ENCODE measurements at regions not wholly inside any gene's neighbourhood (a gene's known extent, or its start where the extent isn't known, plus 50 kb on each side); places are given as distances from the start of the nearest gene placed in this dataset.

DNA sequence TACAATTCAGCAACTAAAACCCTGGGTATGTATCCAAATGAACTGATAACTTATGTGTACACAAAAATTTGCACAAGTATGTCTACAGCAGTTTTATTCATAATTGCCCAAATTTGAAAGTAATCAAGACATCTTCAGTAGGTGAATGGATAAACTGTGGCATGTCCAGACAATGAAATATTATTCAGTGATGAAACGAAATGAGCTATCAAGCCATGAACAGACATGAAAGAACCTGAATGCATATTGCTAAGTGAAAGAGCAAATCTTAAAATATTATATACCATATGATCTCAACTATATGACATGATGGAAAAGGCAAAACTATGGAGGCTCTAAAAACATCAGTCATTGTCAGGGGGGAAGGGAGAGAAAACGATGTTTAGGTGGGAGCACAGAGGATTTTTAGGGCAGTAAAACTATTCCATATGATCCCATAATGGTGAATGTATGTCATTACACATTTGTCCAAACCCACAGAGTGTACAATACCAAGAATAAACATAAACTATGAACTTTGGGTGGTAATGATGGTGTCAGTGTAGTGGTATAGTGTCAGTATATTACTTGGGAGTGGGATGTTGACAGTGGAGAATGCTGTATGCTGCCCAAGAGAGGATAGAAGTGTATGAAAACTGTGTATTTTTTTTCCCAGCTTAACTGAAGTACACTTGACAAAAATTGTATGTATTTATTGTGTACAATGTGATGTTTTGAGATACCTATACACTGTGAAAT, 92.8 kb upstream of the PPP2R5A start:
- no peak for DNase-seq

DNA sequence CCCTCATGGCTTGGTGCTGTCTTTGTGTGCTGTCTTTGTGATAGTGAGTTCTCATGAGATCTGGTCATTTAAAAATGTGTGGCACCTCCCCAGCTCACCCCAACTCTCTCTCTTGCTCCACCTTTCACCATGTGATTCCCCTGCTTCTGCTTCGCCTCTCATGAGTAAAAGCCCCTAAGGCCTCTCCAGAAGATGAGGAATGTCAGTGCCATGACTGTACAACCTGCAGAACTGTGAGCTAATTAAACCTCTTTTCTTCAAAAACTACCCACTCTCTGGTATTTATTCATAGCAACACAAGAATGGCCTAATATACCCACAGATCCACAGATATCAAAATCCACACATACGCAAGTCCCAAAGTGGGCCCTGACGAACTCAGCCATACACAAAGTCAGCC, 88.9 kb upstream of the PPP2R5A start:
- no peak for DNase-seq

DNA sequence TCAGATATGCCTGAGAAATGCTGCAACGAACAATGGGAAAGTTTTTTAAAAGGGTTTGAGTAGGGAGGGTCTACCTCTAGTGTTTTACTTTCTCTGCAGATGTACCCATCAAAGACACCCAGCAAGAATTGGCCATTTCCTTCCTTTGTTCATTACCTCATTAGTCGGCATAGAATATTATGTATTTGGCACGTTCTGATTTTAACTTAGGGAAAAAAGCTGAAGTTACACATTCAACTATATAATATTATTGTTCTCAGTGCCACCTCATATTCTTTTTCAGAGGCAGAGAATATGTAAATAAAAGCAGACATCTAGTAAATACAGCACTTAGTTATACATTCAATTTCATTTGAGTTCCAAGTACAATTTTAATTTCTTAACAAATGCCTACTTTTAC, 83.7 kb upstream of the PPP2R5A start:
- DNase-seq = no peak

DNA sequence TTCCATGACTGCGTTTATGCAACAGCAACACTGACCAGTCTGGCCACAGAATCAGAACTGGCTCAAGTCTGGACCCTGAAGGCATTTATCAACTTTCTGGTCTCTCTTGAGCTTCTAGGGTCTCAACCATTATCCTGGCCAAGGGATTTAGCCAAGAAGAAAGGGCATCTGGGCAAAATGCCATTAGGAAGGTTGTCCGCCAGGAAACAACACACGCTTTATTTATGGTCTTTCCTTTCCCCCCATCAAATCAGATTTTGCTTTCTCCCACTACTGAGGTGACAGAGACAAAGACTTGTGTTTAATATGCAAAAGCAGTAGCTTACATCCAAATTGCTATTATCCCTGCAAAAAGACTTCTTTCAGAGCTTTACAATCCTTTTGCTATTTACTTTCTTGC, 81.6 kb upstream of the PPP2R5A start:
- no peak for DNase-seq

DNA sequence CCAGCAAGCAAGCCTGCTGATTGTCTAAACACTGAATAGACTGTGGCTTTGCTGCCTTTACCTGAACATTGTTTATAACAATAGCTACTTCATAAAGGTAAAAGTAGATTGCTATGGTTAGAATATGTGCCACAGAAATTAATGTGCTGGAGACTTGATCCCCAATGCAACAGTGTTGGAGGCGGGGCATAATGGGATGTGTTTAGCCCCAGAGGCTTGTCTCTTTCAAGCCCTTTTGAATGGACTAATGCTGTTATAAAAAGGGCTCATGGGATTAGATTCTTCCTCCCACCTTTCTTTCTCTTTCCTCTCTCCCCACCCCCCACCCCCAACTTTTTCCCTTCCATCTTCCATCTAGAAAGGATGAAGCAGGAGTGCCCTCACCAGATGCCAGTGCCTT, 80.2 kb upstream of the PPP2R5A start:
- DNase-seq = no peak

DNA sequence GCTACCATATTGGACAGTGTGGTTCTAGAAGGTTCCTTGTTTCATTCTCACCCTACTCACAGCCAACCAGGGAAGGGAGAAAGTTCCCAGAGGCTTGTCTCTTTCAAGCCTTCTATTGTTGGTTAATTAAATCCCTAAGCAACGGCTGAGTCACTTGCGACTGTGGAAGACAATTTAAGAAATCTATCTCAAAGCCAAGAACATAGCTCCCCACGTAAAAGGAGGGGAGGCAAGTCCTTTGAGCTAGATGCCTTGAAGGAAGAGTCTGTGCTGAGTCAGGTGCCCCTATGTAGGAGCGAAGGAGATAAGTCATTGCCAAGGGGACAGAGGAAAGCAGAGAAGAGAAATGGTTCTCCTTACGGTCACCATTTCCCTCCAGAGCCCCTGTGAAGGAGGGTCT, 79.4 kb upstream of the PPP2R5A start:
- DNase-seq = no peak

DNA sequence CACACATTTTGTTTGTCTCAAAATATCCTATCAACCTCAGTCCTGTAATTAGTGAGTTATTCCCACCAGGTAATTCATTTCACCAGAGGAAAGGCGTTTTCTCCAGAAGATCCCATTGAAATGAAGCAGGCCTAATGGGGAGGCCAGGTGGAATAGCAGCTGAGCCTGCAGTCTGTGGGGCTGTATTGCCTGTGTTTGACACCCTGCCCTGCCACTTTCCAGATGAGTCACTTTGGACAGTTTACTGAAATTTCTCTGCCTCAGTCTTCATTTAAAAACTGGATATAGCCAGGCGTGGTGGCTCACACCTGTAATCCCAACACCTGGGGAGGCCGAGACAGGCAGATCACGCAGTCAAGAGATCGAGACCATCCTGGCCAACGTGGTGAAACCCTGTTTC, 78.1 kb upstream of the PPP2R5A start:
- no peak for DNase-seq

DNA sequence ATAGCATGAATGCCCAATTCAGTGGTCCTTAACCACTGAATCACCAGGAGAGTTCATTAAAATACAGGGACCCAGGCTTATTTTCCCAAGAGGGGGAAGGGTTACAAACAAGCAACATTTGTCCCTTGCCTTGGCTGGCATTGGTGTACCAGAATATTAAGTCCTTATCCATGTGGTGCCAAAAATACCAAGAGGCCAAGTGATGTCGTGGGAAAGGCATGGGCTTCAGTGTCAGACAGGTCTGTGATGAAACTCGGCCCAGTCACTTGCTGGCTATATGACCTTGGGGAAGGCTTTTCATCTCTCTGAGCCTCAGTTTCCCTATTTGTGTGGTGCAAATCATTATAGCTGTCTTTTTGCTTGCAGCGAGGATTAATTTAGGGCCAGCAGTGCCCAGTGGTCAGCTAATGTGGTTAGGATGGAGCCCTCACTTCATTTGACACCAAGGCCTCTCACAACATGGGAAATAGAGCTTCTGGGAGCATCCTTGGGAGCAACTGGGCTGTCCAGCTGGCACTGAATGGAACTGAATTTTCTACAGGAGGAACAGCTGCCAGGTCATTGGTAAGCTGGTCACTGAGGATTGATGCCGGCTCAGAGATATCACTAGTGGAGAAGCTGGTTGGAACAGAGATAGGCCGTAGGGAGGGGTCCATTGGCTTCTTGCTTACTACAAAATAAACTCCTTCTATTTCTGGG, 77.2 kb upstream of the PPP2R5A start:
- no peak for DNase-seq

DNA sequence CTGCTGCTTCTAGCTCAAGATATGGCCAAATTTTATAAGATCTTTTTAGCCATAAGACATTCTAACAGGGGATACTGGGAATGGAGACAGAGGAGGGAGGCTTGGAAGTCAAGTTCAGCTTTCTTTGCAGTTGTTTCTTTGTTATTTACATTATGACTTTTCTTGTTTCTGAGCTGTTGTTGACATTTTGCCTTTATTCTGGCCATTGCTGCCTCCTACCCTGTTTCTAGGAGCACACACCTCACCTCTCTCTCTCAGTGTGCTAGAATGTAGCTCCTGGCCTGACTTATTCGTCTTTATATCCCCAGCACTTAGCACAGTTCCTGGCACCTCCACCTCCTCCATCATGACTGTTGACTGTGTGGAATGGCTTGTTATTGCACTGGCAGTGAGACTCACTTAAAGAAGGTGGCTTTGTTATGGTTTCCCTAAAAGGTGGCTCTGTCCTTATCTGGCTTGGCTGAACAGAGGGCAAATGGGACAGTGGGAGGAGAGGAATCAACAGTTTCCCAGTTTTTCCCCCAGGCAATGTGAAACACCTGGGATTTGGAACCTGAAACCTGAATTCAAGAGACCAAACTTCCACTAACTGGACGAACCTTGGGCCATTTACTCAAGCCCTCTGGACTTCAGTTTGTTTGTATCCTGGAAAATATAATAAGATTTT, 76.1 kb upstream of the PPP2R5A start:
- DNase-seq = no peak

DNA sequence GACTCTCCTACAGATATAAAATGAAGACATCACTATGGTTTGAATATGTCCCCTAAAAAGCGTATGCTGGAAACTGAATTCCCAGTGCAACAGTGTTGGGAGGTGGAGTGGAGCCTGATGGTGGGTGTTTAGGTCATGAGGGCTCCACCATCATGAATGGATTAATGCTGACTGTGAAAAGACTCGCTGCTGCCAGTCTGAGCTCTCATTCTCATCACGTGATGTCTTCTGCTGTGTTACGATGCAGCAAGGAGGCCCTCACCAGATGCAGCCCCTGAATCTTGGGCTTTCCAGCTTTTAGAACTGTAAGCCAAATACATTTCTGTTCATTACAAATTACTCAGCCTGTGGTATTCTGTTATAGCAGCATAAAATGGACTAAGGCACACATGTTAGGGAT, 73.8 kb upstream of the PPP2R5A start:
- DNase-seq = no peak

DNA sequence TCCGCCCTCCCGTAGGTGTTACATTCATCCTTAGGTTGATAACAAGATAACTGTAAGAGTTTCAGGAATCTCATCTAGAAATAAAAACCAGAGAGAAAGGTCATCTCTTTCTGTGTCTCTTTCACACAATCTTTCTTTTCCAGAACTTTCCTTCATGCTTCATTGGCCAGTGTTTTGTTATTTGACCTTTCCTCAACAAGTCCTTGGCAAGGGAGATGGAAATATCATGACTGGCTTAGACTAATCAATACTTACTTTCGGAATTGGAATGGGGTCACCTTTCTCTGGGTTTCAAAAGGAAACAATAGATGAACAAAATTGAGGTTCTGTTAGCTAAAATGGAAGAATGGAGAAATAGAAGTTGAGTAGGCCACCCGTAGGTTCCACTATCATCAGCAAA, 72.9 kb upstream of the PPP2R5A start:
- no peak for DNase-seq

DNA sequence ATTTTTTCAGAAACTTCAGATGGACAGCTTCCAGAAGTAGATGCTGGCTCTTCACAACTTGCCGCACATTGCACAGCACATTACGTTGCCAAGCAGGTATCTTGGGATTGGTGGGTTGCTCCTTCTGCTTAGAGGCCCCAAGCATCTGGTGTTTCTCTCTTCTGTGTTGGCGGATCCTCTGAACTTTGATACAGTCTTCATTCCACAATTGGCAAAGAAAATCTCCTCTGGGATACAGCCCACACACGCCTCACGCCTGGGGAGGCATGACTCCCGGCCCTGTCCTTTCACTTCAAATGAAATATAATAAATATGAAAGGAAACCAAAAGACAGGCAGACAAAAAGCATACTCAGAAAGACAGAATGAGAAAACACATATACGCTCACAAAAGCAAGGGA, 72.3 kb upstream of the PPP2R5A start:
- DNase-seq = no peak

DNA sequence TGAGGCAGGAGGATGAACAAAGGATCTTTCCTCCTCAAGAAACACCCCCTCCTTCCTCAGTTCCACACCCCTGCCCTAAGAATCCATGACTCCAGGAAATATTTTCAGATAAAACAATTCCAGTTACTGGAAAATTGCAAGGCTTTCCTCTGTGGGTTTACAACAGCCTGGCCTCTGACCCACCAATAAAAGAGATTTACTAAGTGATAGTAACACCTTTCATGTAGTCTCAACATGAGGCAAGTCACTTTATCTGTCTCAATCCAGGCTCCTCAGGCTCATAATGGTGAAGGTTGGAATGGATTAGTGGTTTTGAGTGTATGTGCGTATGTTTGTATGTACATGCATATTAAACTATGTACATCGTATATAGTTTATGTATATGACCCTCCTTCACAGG, 71.4 kb upstream of the PPP2R5A start:
- DNase-seq = no peak

DNA sequence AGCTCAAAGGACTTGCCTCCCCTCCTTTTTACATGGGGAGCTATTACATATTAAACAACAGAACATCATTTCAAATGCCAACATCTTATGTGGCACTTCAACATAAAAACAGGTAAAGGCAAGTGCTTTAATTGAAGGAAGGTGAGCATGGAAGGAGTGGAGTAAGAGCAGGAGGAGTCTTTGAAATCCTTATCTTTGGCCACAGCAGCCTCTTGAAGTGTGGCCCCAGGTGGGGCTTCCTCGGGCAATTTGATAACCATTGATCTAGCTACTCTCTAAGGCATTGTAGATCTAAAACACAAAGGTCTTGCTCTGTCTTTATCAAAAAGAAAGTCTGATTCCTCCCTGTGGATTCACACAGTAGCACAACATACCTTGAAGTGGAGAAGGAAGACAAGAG, 70.9 kb upstream of the PPP2R5A start:
- DNase-seq = no peak

DNA sequence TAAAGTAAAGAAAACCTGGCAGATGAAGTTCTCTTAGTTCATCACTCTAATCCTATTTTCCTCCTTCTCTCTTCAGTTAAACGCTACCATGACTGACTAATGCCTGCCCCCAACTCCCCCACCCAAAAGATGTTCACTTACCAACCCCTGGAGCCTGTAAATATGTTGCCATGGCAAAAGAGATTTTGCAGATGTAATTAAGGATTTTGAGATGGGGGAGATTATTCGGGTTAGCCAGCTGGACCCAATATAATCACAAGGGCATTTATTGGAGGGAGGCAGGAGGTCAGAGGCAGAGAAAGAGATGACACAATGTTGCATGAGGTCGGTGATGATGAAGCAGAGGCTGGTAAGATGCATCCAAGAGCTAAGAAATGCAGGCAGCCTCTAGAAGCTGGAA, 69.3 kb upstream of the PPP2R5A start:
- no peak for DNase-seq

DNA sequence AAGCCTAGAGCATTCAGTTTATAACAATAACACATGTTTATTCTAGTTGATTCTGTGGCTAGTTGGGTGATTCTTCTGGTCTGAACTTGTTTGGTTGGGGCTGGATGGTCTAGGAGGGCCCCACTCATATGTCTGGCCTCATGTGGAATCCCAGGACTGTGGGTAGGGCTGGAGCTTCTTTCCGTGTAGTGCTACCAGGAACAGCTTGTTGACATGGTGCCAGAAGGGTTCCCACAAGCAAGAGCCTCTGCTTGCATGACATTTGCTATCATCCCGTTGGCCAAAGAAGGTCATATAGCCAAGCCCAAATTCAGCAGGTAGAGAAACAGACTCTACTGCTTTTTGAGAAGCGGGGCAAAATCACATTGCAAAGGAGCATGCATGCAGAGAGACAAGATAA, 67.6 kb upstream of the PPP2R5A start:
- no peak for DNase-seq

DNA sequence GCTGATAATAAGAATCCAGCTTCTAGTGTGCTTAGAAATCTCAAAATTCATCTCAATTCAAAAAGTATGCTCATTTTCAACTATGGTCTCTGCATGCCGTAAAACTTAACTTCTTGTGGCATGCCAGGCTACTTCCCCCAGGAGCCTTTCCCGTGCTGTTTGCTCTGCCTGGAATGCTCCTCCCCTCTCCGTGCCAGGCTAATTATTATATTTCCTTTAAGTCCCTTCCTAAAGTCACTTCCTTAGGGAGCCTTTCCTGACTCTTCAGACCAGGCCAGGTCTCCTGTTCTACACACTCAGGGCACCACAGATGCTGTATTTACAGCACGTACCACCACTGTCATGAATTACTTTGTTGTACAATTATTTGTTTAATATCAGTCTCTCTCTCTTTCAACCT, 67.1 kb upstream of the PPP2R5A start:
- DNase-seq = no peak

DNA sequence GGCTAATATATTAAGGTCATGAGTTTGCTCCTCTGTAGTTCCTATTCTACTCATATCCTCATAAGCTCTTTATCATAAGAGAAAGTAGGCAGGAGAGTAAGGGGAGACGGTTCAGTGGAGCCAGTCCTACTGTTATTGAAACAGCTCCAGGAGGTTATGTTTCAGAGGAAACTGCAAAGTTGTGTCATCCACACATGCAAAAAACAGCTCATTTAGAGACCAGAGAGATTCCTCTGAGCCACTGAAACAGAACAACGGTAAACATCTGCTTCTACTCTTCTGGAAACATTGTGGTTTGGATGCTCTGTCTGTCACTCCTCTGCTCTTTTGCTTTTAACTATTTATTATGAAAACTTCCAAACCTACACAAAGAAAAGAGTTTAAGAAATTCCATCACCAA, 66.3 kb upstream of the PPP2R5A start:
- no peak for DNase-seq

DNA sequence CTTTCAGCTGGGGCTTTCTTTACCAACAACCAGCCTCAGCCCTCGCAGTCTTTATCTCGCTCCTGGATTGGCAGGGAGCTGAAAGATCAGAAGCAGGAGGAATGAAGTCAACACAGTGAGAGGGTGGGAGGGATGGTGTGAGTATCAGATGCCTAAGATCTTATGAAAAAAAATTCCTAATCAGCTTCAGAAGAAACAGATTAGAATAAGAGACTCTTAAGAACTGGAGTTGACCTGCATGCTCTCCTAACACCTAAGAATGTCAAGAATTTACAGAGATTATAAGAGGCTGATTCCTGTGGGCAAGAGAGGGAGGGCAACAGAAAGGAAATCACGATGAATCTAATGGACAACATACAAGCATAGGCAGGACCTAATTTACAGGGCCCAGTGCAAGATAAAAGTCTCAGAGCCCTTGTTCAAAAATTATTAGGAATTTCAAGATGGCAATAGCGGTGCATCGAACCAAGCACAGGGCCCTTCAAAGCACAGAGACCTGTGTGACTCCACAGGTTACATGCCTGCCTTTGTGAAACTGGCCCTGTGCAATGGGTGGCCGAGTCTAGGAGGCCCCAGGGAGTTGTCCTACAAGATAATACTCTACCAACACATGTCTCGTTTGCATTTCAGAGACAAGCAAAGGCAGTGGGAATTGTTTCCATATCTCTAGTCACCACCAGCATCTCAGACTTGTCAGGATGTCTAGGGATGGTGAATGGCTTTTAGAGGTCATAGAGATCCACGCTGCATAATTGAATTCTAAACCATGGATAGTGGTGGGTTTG, 65.3 kb upstream of the PPP2R5A start:
- DNase-seq = no peak

DNA sequence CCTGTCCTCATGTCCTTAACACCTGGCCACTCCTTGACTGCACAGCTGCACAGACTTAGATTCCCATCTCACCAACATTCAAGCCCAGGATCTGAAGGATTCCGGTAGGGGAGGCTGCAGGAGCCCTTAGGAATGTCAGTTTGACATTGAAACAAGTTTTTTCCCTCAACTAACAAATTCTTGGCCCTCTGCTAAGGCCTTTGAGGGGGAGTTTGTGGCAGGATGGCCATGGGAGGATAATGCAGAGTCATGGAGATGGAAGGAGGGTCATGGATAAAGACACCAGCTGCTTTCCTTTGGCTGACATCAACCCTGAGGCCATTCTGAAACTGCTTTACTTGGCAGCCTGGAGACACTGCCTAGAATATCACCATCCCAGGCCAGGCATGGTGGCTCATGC, 63.4 kb upstream of the PPP2R5A start:
- DNase-seq = no peak

DNA sequence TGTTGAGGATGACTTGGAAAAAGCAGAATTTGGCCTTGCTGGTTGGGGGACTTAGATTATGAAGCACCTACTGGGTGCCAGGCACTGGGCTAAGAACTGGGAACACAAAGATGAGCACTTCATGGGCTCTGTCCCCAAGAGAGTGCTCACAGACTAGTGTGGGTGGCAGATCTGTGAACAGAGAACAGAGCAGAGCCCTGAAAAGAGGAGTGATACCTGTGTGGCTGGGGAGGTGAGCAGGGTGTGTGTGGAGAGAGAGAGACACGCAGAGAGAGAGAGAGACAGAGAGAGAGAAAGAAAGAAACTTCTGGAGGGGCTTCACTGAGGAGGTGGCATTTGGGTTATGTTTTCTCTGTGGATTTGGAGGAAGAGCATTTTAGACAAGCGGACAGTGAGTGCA, 61.1 kb upstream of the PPP2R5A start:
- no peak for DNase-seq

DNA sequence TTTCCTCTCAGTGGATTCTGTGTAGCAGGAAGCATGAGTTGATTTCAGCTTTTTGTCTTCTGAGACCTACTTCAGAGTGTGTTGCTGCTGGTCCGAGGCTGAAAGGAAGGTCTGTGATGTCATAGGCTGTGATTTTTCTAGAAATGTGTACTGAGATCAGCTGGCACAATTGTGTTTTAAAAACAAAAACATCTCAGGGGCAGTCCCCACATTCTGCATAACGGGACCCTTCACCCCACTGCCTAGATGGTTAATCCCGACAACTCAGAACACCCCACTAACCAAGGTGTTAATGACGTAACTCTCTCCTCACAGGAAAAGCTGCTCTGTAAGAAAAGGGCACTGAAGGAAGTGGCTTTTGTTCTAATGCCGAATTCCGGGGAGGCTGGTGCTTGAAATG, 59.8 kb upstream of the PPP2R5A start:
- DNase-seq = no peak

DNA sequence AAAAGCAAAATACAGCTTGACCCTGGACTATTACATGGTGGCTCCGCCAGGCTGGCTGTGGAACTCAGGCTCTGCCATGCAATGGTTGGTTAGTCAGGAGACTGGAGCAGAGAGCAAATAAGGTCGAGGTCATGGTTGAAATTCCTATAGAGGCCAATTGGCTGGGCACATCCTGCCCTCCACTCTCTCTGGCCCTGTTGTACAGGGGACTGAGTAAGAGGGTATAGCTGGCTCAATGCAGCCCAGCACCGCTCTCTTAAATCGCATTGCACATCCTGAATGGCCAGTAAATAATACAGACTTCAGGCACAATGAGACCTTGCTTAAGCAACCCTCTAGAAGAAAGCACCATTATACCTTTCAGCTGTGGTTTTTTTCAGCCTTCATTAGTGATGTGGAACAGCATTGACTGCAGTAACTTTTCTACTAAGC, 59.3 kb upstream of the PPP2R5A start:
- DNase-seq = peak; percentile 20

DNA sequence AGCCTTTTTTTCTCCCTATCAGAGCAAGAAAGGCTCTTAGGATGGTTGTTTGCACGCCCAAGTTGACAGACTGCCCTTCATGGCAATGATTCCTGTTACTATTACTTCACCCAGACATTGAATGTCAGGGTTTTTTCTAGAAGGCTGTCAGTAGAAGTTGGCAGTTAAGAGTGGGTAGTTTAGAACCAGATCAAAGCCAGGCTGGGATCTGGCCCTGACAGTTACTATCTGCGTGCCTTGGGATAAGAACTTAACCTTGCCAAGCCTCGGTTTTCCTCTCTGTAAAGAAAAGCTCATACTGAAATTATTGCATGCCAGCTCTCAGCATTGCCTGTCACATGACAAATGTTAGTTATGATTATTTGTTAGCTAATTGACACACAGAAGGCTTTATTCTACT, 58.7 kb upstream of the PPP2R5A start:
- DNase-seq = no peak

Data from activated T-cell treated with anti-CD3 and anti-CD28 coated beads, Interleukin-2, amount 50 U/mL, for 1 hour (primary cell).